ACC112 (cell line): ENCODE measurements at regions not wholly inside any gene's neighbourhood (a gene's known extent, or its start where the extent isn't known, plus 50 kb on each side); places are given as distances from the start of the nearest gene placed in this dataset.
"Not testable (repeated sequence)": the region's sequence is repeated elsewhere in the genome, so short reads cannot be mapped to it uniquely, and the experiment has no call there.

Experiments
- H2AFZ ChIP-seq: fragments of 200-600 bp; sonication (generic); one replicate; pipeline ENCODE4 v1.6.0; 2017; ENCODE audit warnings: antibody characterized with exemption, low read length; ENCODE audit not compliant: unreplicated experiment
- H3K27ac ChIP-seq: fragments of 200-600 bp; sonication (generic); 2 replicates; pipeline ENCODE4 v1.5.1; 2014; ENCODE audit warnings: low read depth, mild to moderate bottlenecking, antibody characterized with exemption, low read length, moderate library complexity
- H3K27me3 ChIP-seq: fragments of 200-600 bp; sonication (generic); 2 replicates; pipeline ENCODE4 v1.6.1; 2014; ENCODE audit warnings: mild to moderate bottlenecking, antibody characterized with exemption, low read length, moderate library complexity, mixed read lengths; ENCODE audit not compliant: insufficient read depth
- H3K36me3 ChIP-seq: fragments of 200-600 bp; sonication (generic); 2 replicates; pipeline ENCODE4 v1.6.1; 2016; ENCODE audit warnings: mild to moderate bottlenecking, antibody characterized with exemption, low read length, moderate library complexity, mixed read lengths; ENCODE audit not compliant: insufficient read depth
- H3K4me1 ChIP-seq: fragments of 200-600 bp; sonication (generic); one replicate; pipeline ENCODE4 v1.6.1; 2016; ENCODE audit warnings: low read length, mixed read lengths; ENCODE audit not compliant: insufficient read depth, unreplicated experiment, control insufficient read depth
- H3K4me3 ChIP-seq: fragments of 200-600 bp; sonication (generic); 2 replicates; pipeline ENCODE4 v1.5.1; 2014; ENCODE audit warnings: mild to moderate bottlenecking, low read depth, low read length
- H3K79me2 ChIP-seq: fragments of 200-600 bp; sonication (generic); one replicate; pipeline ENCODE4 v1.6.0; 2016; ENCODE audit warnings: low read length; ENCODE audit not compliant: control insufficient read depth, unreplicated experiment, insufficient read depth

- no peak overlapping the region for H2AFZ ChIP-seq
- no peaks in the 10 kb centered on the region for H3K36me3 ChIP-seq
- no peaks in the 10 kb centered on the region for H3K27me3 ChIP-seq
- H3K27ac ChIP-seq = no peak overlapping the region
- no peak overlapping the region for H3K4me3 ChIP-seq
- no peaks in the 10 kb centered on the region for H3K79me2 ChIP-seq
- H3K4me1 ChIP-seq = no peaks in the 10 kb centered on the region
Measured at GRCh38 chr15:26280281-26280680, 417.2 kb upstream of the ATP10A start.

- H3K4me3 ChIP-seq = no peak overlapping the region
- no peaks in the 10 kb centered on the region for H3K4me1 ChIP-seq
- H3K79me2 ChIP-seq = no peaks in the 10 kb centered on the region
Measured at GRCh38 chr15:26261966-26262365, 398.8 kb upstream of the ATP10A start.

GRCh38 chr15:26261413-26261812 is 398.3 kb upstream of the ATP10A start:
- no peaks in the 10 kb centered on the region for H3K36me3 ChIP-seq
- H3K27ac ChIP-seq = no peak overlapping the region
- H3K4me1 ChIP-seq = no peaks in the 10 kb centered on the region
- no peak overlapping the region for H2AFZ ChIP-seq
- H3K4me3 ChIP-seq = no peak overlapping the region
- H3K27me3 ChIP-seq = no peaks in the 10 kb centered on the region
- H3K79me2 ChIP-seq = no peaks in the 10 kb centered on the region

More at GRCh38 chr15:26261966-26262365, 398.8 kb upstream of the ATP10A start:
- Histone ChIP-seq H3K27me3 (no peaks in the 10 kb centered on the region), H3K36me3 (no peaks in the 10 kb centered on the region), H3K27ac (no peak overlapping the region), H2AFZ (no peak overlapping the region)

GRCh38 chr15:26260517-26261133 is 397.5 kb upstream of the ATP10A start:
- Histone ChIP-seq H2AFZ (no peak overlapping the region), H3K79me2 (no peaks in the 10 kb centered on the region), H3K4me1 (no peaks in the 10 kb centered on the region), H3K36me3 (no peaks in the 10 kb centered on the region), H3K27me3 (no peaks in the 10 kb centered on the region), H3K27ac (no peak overlapping the region), H3K4me3 (no peak overlapping the region)

- Histone ChIP-seq H3K4me1 (no peaks in the 10 kb centered on the region), H2AFZ (no peak overlapping the region), H3K27ac (no peak overlapping the region), H3K79me2 (no peaks in the 10 kb centered on the region), H3K36me3 (no peaks in the 10 kb centered on the region), H3K27me3 (no peaks in the 10 kb centered on the region), H3K4me3 (no peak overlapping the region)
Measured at GRCh38 chr15:26259581-26259980, 396.5 kb upstream of the ATP10A start.

- not testable (repeated sequence) for H3K36me3 ChIP-seq, H2AFZ ChIP-seq, H3K79me2 ChIP-seq, H3K27me3 ChIP-seq, H3K4me1 ChIP-seq, H3K27ac ChIP-seq, H3K4me3 ChIP-seq
Measured at GRCh38 chr15:26244782-26245181, 381.7 kb upstream of the ATP10A start.

- Histone ChIP-seq H3K27me3 (no peaks in the 10 kb centered on the region), H3K4me1 (no peaks in the 10 kb centered on the region), H2AFZ (no peak overlapping the region), H3K27ac (no peak overlapping the region), H3K4me3 (no peak overlapping the region), H3K79me2 (no peaks in the 10 kb centered on the region), H3K36me3 (no peaks in the 10 kb centered on the region)
Measured at GRCh38 chr15:26243382-26243781, 380.3 kb upstream of the ATP10A start.

- no peak overlapping the region for H2AFZ ChIP-seq
- H3K27me3 ChIP-seq = no peaks in the 10 kb centered on the region
- no peaks in the 10 kb centered on the region for H3K36me3 ChIP-seq
- no peaks in the 10 kb centered on the region for H3K79me2 ChIP-seq
- H3K27ac ChIP-seq = no peak overlapping the region
- no peaks in the 10 kb centered on the region for H3K4me1 ChIP-seq
- no peak overlapping the region for H3K4me3 ChIP-seq
Measured at GRCh38 chr15:26242565-26243071, 379.5 kb upstream of the ATP10A start.

- H3K27ac ChIP-seq = no peak overlapping the region
- H3K4me1 ChIP-seq = no peaks in the 10 kb centered on the region
- H3K36me3 ChIP-seq = no peaks in the 10 kb centered on the region
- no peak overlapping the region for H2AFZ ChIP-seq
- no peak overlapping the region for H3K4me3 ChIP-seq
- H3K79me2 ChIP-seq = no peaks in the 10 kb centered on the region
- H3K27me3 ChIP-seq = no peaks in the 10 kb centered on the region
Measured at GRCh38 chr15:26235864-26236263, 372.7 kb upstream of the ATP10A start.

GRCh38 chr15:26234976-26235767 is 372.0 kb upstream of the ATP10A start:
- H2AFZ ChIP-seq = no peak overlapping the region
- no peak overlapping the region for H3K27ac ChIP-seq
- no peak overlapping the region for H3K4me3 ChIP-seq
- no peaks in the 10 kb centered on the region for H3K27me3 ChIP-seq
- no peaks in the 10 kb centered on the region for H3K79me2 ChIP-seq
- H3K36me3 ChIP-seq = no peaks in the 10 kb centered on the region
- no peaks in the 10 kb centered on the region for H3K4me1 ChIP-seq

- Histone ChIP-seq H3K4me3 (no peak overlapping the region), H3K27ac (no peak overlapping the region), H3K36me3 (no peaks in the 10 kb centered on the region), H3K27me3 (no peaks in the 10 kb centered on the region), H2AFZ (no peak overlapping the region), H3K4me1 (no peaks in the 10 kb centered on the region), H3K79me2 (no peaks in the 10 kb centered on the region)
Measured at GRCh38 chr15:26232691-26233090, 369.6 kb upstream of the ATP10A start.
